ENCODE measurements at regions not wholly inside any gene's neighbourhood (a gene's known extent, or its start where the extent isn't known, plus 50 kb on each side); places are given as distances from the start of the nearest gene placed in this dataset.

GRCh38 chr10:24041834-24042233 is 167.1 kb upstream of the KIAA1217 start:
- DNase-seq = no peak

GRCh38 chr10:24042884-24043283 is 166.1 kb upstream of the KIAA1217 start:
- DNase-seq = no peak

GRCh38 chr10:24046060-24046459 is 162.9 kb upstream of the KIAA1217 start:
- no peak for DNase-seq

- DNase-seq = no peak
Observed at GRCh38 chr10:24047176-24047575, 161.8 kb upstream of the KIAA1217 start.

- no peak for DNase-seq
Observed at GRCh38 chr10:24054421-24054820, 154.5 kb upstream of the KIAA1217 start.

- DNase-seq = no peak
Observed at GRCh38 chr10:24080207-24080606, 128.7 kb upstream of the KIAA1217 start.

- no peak for DNase-seq
Observed at GRCh38 chr10:24086296-24087086, 122.4 kb upstream of the KIAA1217 start.

- DNase-seq = no peak
Observed at GRCh38 chr10:24091256-24091655, 117.7 kb upstream of the KIAA1217 start.

- no peak for DNase-seq
Observed at GRCh38 chr10:24096281-24096680, 112.7 kb upstream of the KIAA1217 start.

- no peak for DNase-seq
Observed at GRCh38 chr10:24097751-24098207, 111.2 kb upstream of the KIAA1217 start.

GRCh38 chr10:24104895-24105294 is 104.0 kb upstream of the KIAA1217 start:
- no peak for DNase-seq

GRCh38 chr10:24113901-24114300 is 95.0 kb upstream of the KIAA1217 start:
- no peak for DNase-seq

GRCh38 chr10:24114556-24114955 is 94.4 kb upstream of the KIAA1217 start:
- DNase-seq = no peak

- no peak for DNase-seq
Observed at GRCh38 chr10:24115403-24115802, 93.5 kb upstream of the KIAA1217 start.

GRCh38 chr10:24118246-24118645 is 90.7 kb upstream of the KIAA1217 start:
- no peak for DNase-seq

- DNase-seq = no peak
Observed at GRCh38 chr10:24119896-24120295, 89.0 kb upstream of the KIAA1217 start.

- DNase-seq = no peak
Observed at GRCh38 chr10:24120646-24121045, 88.3 kb upstream of the KIAA1217 start.

GRCh38 chr10:24127516-24127915 is 81.4 kb upstream of the KIAA1217 start:
- no peak for DNase-seq

GRCh38 chr10:24128066-24128730 is 80.7 kb upstream of the KIAA1217 start:
- no peak for DNase-seq

- peak; percentile 4 for DNase-seq
Observed at GRCh38 chr10:24132741-24133140, 76.2 kb upstream of the KIAA1217 start.

GRCh38 chr10:24133835-24134234 is 75.1 kb upstream of the KIAA1217 start:
- no peak for DNase-seq

GRCh38 chr10:24136070-24136469 is 72.9 kb upstream of the KIAA1217 start:
- DNase-seq = no peak

- no peak for DNase-seq
Observed at GRCh38 chr10:24147321-24147720, 61.6 kb upstream of the KIAA1217 start.

GRCh38 chr10:24149640-24150039 is 59.3 kb upstream of the KIAA1217 start:
- DNase-seq = no peak

Measured in EL (cell line).